KMS-11 (cell line): ENCODE measurements at regions not wholly inside any gene's neighbourhood (a gene's known extent, or its start where the extent isn't known, plus 50 kb on each side); places are given as distances from the start of the nearest gene placed in this dataset.

Source experiments
- H2AFZ ChIP-seq: fragments of 200-600 bp; sonication (generic); 2 replicates; pipeline ENCODE4 v1.6.1; 2016; ENCODE audit warnings: antibody characterized with exemption, mixed run types, low read depth
- H3K27ac ChIP-seq: fragments of 200-600 bp; sonication (generic); 2 replicates; pipeline ENCODE4 v1.6.1; 2016; ENCODE audit warnings: mild to moderate bottlenecking, mixed run types
- H3K27me3 ChIP-seq: fragments of 200-600 bp; sonication (generic); 2 replicates; pipeline ENCODE4 v1.6.1; 2017; ENCODE audit warnings: mild to moderate bottlenecking, low read depth, mixed run types, moderate library complexity; ENCODE audit not compliant: insufficient read depth
- H3K36me3 ChIP-seq: fragments of 200-600 bp; sonication (generic); 2 replicates; pipeline ENCODE4 v1.6.1; 2017; ENCODE audit warnings: mild to moderate bottlenecking, mixed run types; ENCODE audit not compliant: insufficient read depth
- H3K4me1 ChIP-seq: fragments of 200-600 bp; sonication (generic); 2 replicates; pipeline ENCODE4 v1.6.1; 2016; ENCODE audit warnings: mild to moderate bottlenecking, low read depth, mixed run types; ENCODE audit not compliant: poor library complexity, severe bottlenecking
- H3K4me2 ChIP-seq: fragments of 200-600 bp; sonication (generic); 2 replicates; pipeline ENCODE4 v1.7.0; 2016; ENCODE audit warnings: mild to moderate bottlenecking, mixed run types
- H3K4me3 ChIP-seq: fragments of 200-600 bp; sonication (generic); IDR thresholded peaks from 2 replicates; pipeline ENCODE4 v1.6.1; 2017; ENCODE audit warnings: low read depth, low read length, mixed read lengths; ENCODE audit not compliant: insufficient read depth
- H3K79me2 ChIP-seq: fragments of 200-600 bp; sonication (generic); 2 replicates; pipeline ENCODE4 v1.6.1; 2016; ENCODE audit warnings: low read depth, mixed run types; ENCODE audit not compliant: insufficient read depth
- H3K9ac ChIP-seq: fragments of 200-600 bp; sonication (generic); 2 replicates; pipeline ENCODE4 v1.6.1; 2016; ENCODE audit warnings: mild to moderate bottlenecking, mixed run types
- H4K20me1 ChIP-seq: fragments of 200-600 bp; sonication (generic); 2 replicates; pipeline ENCODE4 v1.6.1; 2016; ENCODE audit warnings: mild to moderate bottlenecking, mixed run types; ENCODE audit not compliant: insufficient read depth
- TF ChIP-seq, protein P1 (sequence below): fragments of 200-600 bp; sonication (generic); conservative IDR thresholded peaks from 2 replicates; pipeline ENCODE4 v1.6.1; 2017; ENCODE audit warnings: low read depth, mild to moderate bottlenecking, antibody characterized with exemption, low read length, moderate library complexity, mixed read lengths

DNA sequence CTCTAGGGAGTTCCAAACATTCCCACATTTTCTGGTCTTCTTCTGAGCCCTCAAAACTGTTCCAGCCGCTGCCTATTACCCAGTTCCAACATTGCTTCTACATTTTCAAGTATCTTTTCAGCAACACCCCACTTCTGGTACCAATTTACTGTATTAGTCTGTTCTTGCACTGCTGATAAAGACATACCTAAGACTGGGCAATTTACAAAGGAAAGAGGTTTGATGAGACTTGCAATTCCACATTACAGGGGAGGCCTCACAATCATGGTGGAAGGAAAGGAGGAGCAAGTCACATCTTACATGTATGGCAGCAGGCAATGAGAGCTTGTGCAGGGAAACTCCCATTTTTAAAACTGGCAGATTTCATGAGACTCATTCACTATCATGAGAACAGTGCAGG lies 629.1 kb upstream of the NR2F2 start:
- Histone ChIP-seq H3K36me3 (no peaks in the 10 kb centered on the region), H3K4me2 (no peak overlapping the region), H3K79me2 (no peaks in the 10 kb centered on the region), H3K27me3 (no peaks in the 10 kb centered on the region), H3K27ac (no peak overlapping the region), H3K9ac (no peak overlapping the region), H4K20me1 (no peaks in the 10 kb centered on the region), H2AFZ (no peak overlapping the region), H3K4me3 (no peak overlapping the region), H3K4me1 (no peaks in the 10 kb centered on the region)
- TF ChIP-seq, protein P1, sequence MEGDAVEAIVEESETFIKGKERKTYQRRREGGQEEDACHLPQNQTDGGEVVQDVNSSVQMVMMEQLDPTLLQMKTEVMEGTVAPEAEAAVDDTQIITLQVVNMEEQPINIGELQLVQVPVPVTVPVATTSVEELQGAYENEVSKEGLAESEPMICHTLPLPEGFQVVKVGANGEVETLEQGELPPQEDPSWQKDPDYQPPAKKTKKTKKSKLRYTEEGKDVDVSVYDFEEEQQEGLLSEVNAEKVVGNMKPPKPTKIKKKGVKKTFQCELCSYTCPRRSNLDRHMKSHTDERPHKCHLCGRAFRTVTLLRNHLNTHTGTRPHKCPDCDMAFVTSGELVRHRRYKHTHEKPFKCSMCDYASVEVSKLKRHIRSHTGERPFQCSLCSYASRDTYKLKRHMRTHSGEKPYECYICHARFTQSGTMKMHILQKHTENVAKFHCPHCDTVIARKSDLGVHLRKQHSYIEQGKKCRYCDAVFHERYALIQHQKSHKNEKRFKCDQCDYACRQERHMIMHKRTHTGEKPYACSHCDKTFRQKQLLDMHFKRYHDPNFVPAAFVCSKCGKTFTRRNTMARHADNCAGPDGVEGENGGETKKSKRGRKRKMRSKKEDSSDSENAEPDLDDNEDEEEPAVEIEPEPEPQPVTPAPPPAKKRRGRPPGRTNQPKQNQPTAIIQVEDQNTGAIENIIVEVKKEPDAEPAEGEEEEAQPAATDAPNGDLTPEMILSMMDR, result no peak

DNA sequence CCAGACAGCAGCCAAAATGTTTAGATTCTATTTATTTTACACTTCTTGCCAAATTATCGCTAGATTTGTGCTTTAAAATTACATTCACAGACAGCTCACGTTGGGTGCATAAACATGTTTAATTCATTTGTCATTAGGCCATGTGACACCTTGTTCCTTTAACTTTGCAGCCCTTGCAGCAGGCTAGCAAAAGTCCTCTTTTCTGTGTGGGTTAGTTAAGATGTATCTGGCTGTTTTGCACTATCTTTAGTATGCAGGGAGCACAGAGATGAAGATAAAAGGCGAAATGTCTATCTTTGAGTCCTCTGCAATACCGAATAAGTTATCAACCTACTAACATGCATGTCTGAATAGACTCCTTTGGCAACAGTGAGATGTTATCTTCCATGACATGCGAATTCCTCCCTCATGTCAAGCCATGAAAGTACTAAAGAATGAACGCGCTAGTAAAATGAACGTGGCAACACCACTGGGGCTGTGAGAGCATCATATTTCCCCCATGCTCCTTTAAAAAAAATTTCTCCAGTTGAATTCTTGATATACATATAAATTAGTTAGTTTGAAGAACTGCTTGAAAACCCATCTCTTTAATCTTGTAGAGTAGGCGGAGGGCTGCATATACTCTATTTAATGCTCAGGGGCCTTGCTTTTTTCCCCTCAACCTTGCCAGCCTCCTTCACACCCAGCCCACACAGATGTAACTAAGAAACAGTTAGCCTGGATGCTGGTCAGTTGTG lies 620.4 kb upstream of the NR2F2 start:
- Histone ChIP-seq H3K36me3 (no peaks in the 10 kb centered on the region), H3K4me2 (no peak overlapping the region), H3K4me1 (peaks cover 6% of the 10 kb centered on the region), H3K9ac (no peak overlapping the region), H2AFZ (no peak overlapping the region), H3K27me3 (no peaks in the 10 kb centered on the region), H3K4me3 (no peak overlapping the region), H3K79me2 (no peaks in the 10 kb centered on the region), H3K27ac (no peak overlapping the region), H4K20me1 (no peaks in the 10 kb centered on the region)
- TF ChIP-seq, protein P1, result no peak

DNA sequence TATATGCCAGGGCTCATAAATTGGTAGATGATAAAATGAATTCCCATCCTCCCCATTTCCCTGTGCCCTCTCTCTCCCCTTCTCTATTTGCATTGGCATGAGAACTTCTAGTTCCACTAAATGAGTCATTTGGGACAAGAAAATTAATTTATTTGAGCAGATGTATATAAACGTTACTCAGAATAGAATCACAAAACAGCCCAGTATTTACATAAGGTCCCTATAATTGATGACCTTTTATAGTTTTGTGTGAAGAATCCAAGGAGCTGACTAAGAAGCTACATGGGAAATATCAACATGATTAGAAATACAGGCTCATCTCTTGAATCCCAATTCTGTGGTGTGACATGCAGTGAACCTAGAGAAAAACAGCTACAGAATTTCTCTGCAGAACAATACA lies 617.7 kb upstream of the NR2F2 start:
- H3K79me2 ChIP-seq, result no peaks in the 10 kb centered on the region
- H4K20me1 ChIP-seq, result no peaks in the 10 kb centered on the region
- no peak overlapping the region for H2AFZ ChIP-seq
- no peak overlapping the region for H3K4me2 ChIP-seq
- TF ChIP-seq, protein P1, result no peak
- H3K27me3 ChIP-seq, result no peaks in the 10 kb centered on the region
- no peak overlapping the region for H3K4me3 ChIP-seq
- peaks cover 32% of the 10 kb centered on the region for H3K4me1 ChIP-seq
- H3K36me3 ChIP-seq, result no peaks in the 10 kb centered on the region
- no peak overlapping the region for H3K27ac ChIP-seq
- H3K9ac ChIP-seq, result no peak overlapping the region

DNA sequence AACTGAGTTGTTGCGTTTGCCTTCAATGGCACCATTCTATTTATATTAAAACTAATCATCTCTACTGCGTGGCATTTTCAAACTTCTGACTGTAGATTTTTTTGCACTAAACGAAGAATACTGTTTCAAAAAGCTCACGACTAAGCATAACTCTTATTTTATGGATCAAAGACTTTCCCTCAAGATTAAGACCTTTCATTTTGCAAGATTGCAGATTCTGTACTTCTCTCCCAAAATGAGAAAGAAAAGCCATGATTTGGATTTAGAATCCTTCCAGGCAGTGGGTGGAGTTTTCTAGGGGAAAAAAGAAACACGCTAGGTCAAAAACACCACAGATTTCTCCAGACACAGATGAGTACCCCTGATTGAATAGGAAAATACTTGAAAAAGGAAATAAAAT lies 617.2 kb upstream of the NR2F2 start:
- no peak overlapping the region for H3K9ac ChIP-seq
- H3K4me1 ChIP-seq, result peaks cover 33% of the 10 kb centered on the region
- no peak overlapping the region for H2AFZ ChIP-seq
- no peak overlapping the region for H3K4me3 ChIP-seq
- H3K79me2 ChIP-seq, result no peaks in the 10 kb centered on the region
- no peaks in the 10 kb centered on the region for H4K20me1 ChIP-seq
- H3K4me2 ChIP-seq, result no peak overlapping the region
- TF ChIP-seq, protein P1, result no peak
- H3K27ac ChIP-seq, result no peak overlapping the region
- H3K27me3 ChIP-seq, result no peaks in the 10 kb centered on the region
- no peaks in the 10 kb centered on the region for H3K36me3 ChIP-seq
